ENCODE measurements at regions not wholly inside any gene's neighbourhood (a gene's known extent, or its start where the extent isn't known, plus 50 kb on each side); places are given as distances from the start of the nearest gene placed in this dataset.
A peak's percentile ranks its signal among the peaks of the same experiment; 100 is the strongest.

GRCh38 chr5:163889369-163889768 is 383.9 kb downstream of the MAT2B start:
- FAIRE-seq: no peak
- no peak overlapping the region for H3K27ac ChIP-seq (ENCODE audit: insufficient read depth, low read depth, low read length)

More at GRCh38 chr5:163889369-163889768, 383.9 kb downstream of the MAT2B start:
- Histone ChIP-seq H3K36me3 (ENCODE audit: control insufficient read depth in 2 of 2, extremely low read depth in 1 of 2, insufficient read depth in 2 of 2, low read length in 2 of 2) (no peaks in the 10 kb centered on the region), H3K9me3 (replicated peaks; ENCODE audit: control insufficient read depth, insufficient read depth, low read length) (no peaks in the 10 kb centered on the region), H3K27me3 (ENCODE audit: control insufficient read depth in 2 of 2, insufficient read depth in 2 of 2, low read length in 2 of 2) (no peaks in the 10 kb centered on the region), H3K4me3 (replicated peaks in 1 of 3; ENCODE audit: insufficient read depth in 1 of 3, low read depth in 1 of 3, low read length in 3 of 3) (no peak overlapping the region), H2AFZ (ENCODE audit: low read depth, low read length) (peak overlapping the region; percentile 10), H3K9me1 (replicated peaks; ENCODE audit: control insufficient read depth, extremely low read depth, insufficient read depth, low read length) (no peaks in the 10 kb centered on the region), H3K79me2 (ENCODE audit: control insufficient read depth, insufficient read depth, low read length) (no peaks in the 10 kb centered on the region), H3K4me1 (ENCODE audit: control insufficient read depth, extremely low read depth, insufficient read depth, low read length) (peaks cover 6% of the 10 kb centered on the region), H3K9ac (replicated peaks; ENCODE audit: extremely low read depth, insufficient read depth, low read length) (no peak overlapping the region), H3K4me2 (ENCODE audit: insufficient read depth, low read length) (no peak overlapping the region), H4K20me1 (replicated peaks; ENCODE audit: control insufficient read depth, extremely low read depth, insufficient read depth, low read length) (no peaks in the 10 kb centered on the region)
- no TSS peak for BruUV-seq (replicated peaks)
- no peak for DNase-seq (ENCODE audit: low read depth, low spot score)
- POLR2A ChIA-PET: no interaction called here
- dilution Hi-C loops (cut with MboI; ENCODE audit: extremely low pct_ligation_motif_present, low sequenced_read_pairs): no loop called here
- intact Hi-C loops (cut with micrococcal nuclease): loop anchor here (2.0 kb wide), 1 partner anchor 41 kb away; no protein-coding TSS in a partner anchor
- CTCF ChIA-PET: no interaction called here
- TF ChIP-seq POLR2A (IDR thresholded peaks at IDR 0.05; ENCODE audit: low read depth, low read length) (no peak), GATA2 (IDR thresholded peaks at IDR 0.05; ENCODE audit: insufficient read depth, insufficient read length, low read depth, low read length) (no peak), EZH2 (IDR thresholded peaks at IDR 0.05; ENCODE audit: borderline replicate concordance, low read depth, low read length, severe bottlenecking) (no peak), MAX (IDR thresholded peaks at IDR 0.05; ENCODE audit: insufficient read depth, insufficient read length) (no peak), CTCF (IDR thresholded peaks at IDR 0.05; ENCODE audit: extremely low read depth in 1 of 2, insufficient read depth in 1 of 2, low read depth in 1 of 2, low read length in 2 of 2) (no peak), POLR2AphosphoS5 (IDR thresholded peaks at IDR 0.05; ENCODE audit: insufficient read depth, low read depth, low read length) (no peak), FOS (IDR thresholded peaks at IDR 0.05; ENCODE audit: borderline replicate concordance, insufficient read depth, low read length) (no peak), MYC (IDR thresholded peaks at IDR 0.05; ENCODE audit: low read depth, low read length) (no peak), JUN (IDR thresholded peaks at IDR 0.05; ENCODE audit: borderline replicate concordance, insufficient read depth, insufficient read length, low read depth) (no peak)

All from endothelial cell of umbilical vein (primary cell).